ENCODE measurements at regions not wholly inside any gene's neighbourhood (a gene's known extent, or its start where the extent isn't known, plus 50 kb on each side); places are given as distances from the start of the nearest gene placed in this dataset.

DNA sequence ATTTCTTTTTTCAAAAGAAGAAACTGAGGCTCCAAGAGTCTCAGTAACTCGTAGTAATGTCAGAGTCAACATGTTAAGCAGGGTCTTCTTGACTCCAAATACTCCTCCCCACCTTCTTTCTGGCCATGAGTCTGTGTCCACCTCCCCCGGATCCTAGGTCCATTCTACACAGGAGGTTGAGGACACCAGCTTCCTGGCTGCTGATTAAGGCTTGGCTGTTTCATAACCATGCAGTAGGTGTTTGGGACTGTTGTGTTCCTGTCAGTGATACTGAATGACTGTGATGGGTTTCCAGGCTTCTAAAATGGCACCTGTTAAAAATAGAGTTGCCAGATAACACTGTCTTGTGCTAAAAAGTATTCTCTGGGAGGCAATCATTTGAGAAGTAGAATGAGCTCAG lies 130.8 kb upstream of the IL12A start:
- TF ChIP-seq, protein P1, sequence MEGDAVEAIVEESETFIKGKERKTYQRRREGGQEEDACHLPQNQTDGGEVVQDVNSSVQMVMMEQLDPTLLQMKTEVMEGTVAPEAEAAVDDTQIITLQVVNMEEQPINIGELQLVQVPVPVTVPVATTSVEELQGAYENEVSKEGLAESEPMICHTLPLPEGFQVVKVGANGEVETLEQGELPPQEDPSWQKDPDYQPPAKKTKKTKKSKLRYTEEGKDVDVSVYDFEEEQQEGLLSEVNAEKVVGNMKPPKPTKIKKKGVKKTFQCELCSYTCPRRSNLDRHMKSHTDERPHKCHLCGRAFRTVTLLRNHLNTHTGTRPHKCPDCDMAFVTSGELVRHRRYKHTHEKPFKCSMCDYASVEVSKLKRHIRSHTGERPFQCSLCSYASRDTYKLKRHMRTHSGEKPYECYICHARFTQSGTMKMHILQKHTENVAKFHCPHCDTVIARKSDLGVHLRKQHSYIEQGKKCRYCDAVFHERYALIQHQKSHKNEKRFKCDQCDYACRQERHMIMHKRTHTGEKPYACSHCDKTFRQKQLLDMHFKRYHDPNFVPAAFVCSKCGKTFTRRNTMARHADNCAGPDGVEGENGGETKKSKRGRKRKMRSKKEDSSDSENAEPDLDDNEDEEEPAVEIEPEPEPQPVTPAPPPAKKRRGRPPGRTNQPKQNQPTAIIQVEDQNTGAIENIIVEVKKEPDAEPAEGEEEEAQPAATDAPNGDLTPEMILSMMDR (IDR thresholded peaks at IDR 0.05), result no peak
- no peak for TF ChIP-seq POLR2A (IDR thresholded peaks at IDR 0.05)

Data from gastroesophageal sphincter (tissue), 3 donors.